ENCODE measurements at regions not wholly inside any gene's neighbourhood (a gene's known extent, or its start where the extent isn't known, plus 50 kb on each side); places are given as distances from the start of the nearest gene placed in this dataset.

DNA sequence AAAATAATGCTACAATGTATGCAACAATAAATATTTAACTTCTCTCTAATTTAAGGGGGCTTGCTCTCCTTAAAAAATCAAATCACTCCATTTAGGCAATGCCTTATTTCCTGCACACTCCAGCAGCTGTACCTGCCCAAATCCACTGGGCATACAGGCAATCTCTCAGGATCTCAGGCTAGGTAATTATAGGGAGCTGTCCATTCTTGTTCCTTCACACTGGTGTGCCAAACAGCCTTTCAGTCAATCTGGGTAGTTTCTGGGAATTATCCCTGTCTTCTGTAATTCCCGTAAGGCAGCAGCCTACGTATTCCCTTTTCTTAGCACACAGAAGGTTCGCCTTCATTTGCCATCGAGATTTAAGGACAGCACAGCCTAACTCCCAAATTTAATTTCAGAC lies 922.6 kb upstream of the SLIT2 start:
- no peaks in the 10 kb centered on the region for H3K79me2 ChIP-seq (ENCODE audit: insufficient read depth)
- no peak overlapping the region for H3K4me2 ChIP-seq
- ChIA-PET CTCF (interaction anchor here (0.6 kb wide), 1 partner anchor 20 kb away, joined by 3 read pairs; no protein-coding TSS in a partner anchor), POLR2A (no interaction called here)
- no peak for DNase-seq
- no peak for TF ChIP-seq RFX5 (IDR thresholded peaks at IDR 0.05; ENCODE audit: low read length)
- TF ChIP-seq RCOR1 (IDR thresholded peaks at IDR 0.05; ENCODE audit: low read length) = no peak
- TF ChIP-seq, protein P1, sequence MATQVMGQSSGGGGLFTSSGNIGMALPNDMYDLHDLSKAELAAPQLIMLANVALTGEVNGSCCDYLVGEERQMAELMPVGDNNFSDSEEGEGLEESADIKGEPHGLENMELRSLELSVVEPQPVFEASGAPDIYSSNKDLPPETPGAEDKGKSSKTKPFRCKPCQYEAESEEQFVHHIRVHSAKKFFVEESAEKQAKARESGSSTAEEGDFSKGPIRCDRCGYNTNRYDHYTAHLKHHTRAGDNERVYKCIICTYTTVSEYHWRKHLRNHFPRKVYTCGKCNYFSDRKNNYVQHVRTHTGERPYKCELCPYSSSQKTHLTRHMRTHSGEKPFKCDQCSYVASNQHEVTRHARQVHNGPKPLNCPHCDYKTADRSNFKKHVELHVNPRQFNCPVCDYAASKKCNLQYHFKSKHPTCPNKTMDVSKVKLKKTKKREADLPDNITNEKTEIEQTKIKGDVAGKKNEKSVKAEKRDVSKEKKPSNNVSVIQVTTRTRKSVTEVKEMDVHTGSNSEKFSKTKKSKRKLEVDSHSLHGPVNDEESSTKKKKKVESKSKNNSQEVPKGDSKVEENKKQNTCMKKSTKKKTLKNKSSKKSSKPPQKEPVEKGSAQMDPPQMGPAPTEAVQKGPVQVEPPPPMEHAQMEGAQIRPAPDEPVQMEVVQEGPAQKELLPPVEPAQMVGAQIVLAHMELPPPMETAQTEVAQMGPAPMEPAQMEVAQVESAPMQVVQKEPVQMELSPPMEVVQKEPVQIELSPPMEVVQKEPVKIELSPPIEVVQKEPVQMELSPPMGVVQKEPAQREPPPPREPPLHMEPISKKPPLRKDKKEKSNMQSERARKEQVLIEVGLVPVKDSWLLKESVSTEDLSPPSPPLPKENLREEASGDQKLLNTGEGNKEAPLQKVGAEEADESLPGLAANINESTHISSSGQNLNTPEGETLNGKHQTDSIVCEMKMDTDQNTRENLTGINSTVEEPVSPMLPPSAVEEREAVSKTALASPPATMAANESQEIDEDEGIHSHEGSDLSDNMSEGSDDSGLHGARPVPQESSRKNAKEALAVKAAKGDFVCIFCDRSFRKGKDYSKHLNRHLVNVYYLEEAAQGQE (IDR thresholded peaks at IDR 0.05; ENCODE audit: low read depth, low read length) = peak; percentile 60; the same call in 1 of the 2 replicates
- no peaks in the 10 kb centered on the region for H3K36me3 ChIP-seq (replicated peaks in 1 of 2; ENCODE audit: control insufficient read depth in 1 of 2, insufficient read depth in 2 of 2, low read length in 1 of 2)
- no peaks in the 10 kb centered on the region for H3K9me2 ChIP-seq
- no peaks in the 10 kb centered on the region for H3F3A ChIP-seq (replicated peaks; ENCODE audit: insufficient read depth)
- H2AFZ ChIP-seq (ENCODE audit: low read depth) = no peak overlapping the region
- H3K27ac ChIP-seq (ENCODE audit: low read depth in 2 of 2, low read length in 1 of 2) = no peak overlapping the region
- no peak overlapping the region for H3K9ac ChIP-seq
- 65% methylated on average over 4 of the region's 4 CpGs for WGBS (ENCODE audit: low lambda C conversion rate)
- H3K4me3 ChIP-seq (ENCODE audit: low read depth in 2 of 2, low read length in 1 of 2) = no peak overlapping the region
- H3K27me3 ChIP-seq (ENCODE audit: insufficient read depth) = no peaks in the 10 kb centered on the region
- no peaks in the 10 kb centered on the region for H3K9me3 ChIP-seq
- H4K20me1 ChIP-seq (ENCODE audit: insufficient read depth) = no peaks in the 10 kb centered on the region
- H3K4me1 ChIP-seq (ENCODE audit: control insufficient read depth in 1 of 2, insufficient read depth in 2 of 2, low read depth in 1 of 2, low read length in 1 of 2) = no peaks in the 10 kb centered on the region; a peak in 1 of 4 replicates

DNA sequence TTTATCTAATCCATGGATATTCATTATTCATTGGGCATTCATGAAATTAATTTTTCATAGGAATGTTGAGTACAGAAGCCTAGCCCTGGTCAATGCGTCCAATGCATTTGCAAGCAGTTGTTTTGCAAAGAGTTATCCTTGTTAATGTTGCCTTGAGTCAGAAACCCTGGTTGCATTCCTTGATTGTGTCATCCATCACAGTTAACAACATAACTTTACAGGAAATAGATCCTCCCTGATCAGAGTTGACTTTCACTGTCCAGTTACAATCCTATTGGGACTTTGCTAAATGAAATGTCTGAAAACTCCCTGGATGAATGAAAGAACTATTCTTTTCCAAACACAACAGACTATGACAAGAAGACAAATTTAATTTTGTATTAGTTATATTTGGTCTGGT lies 924.3 kb upstream of the SLIT2 start:
- ChIA-PET CTCF (no interaction called here), POLR2A (no interaction called here)
- H3K9me3 ChIP-seq = no peaks in the 10 kb centered on the region
- no peak overlapping the region for H3K4me3 ChIP-seq (ENCODE audit: low read depth in 2 of 2, low read length in 1 of 2)
- no peaks in the 10 kb centered on the region for H3K79me2 ChIP-seq (ENCODE audit: insufficient read depth)
- WGBS (ENCODE audit: low lambda C conversion rate) = 79% methylated on average over 1 of the region's 1 CpG
- H3K36me3 ChIP-seq (replicated peaks in 1 of 2; ENCODE audit: control insufficient read depth in 1 of 2, insufficient read depth in 2 of 2, low read length in 1 of 2) = no peaks in the 10 kb centered on the region
- no peak for DNase-seq
- no peaks in the 10 kb centered on the region for H3K9me2 ChIP-seq
- H3K27ac ChIP-seq (ENCODE audit: low read depth in 2 of 2, low read length in 1 of 2) = no peak overlapping the region
- no peaks in the 10 kb centered on the region for H3F3A ChIP-seq (replicated peaks; ENCODE audit: insufficient read depth)
- H3K9ac ChIP-seq = no peak overlapping the region
- no peaks in the 10 kb centered on the region; a peak in 1 of 4 replicates for H3K4me1 ChIP-seq (ENCODE audit: control insufficient read depth in 1 of 2, insufficient read depth in 2 of 2, low read depth in 1 of 2, low read length in 1 of 2)
- no peak overlapping the region for H2AFZ ChIP-seq (ENCODE audit: low read depth)
- TF ChIP-seq SMC3 (IDR thresholded peaks at IDR 0.05; ENCODE audit: low read depth, low read length) = no peak
- TF ChIP-seq, protein P2, sequence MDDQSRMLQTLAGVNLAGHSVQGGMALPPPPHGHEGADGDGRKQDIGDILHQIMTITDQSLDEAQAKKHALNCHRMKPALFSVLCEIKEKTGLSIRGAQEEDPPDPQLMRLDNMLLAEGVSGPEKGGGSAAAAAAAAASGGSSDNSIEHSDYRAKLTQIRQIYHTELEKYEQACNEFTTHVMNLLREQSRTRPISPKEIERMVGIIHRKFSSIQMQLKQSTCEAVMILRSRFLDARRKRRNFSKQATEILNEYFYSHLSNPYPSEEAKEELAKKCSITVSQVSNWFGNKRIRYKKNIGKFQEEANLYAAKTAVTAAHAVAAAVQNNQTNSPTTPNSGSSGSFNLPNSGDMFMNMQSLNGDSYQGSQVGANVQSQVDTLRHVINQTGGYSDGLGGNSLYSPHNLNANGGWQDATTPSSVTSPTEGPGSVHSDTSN (IDR thresholded peaks at IDR 0.05) = peak; percentile 34; the same call in 1 of the 2 replicates
- TF ChIP-seq GATA2 (CRISPR knock-in tag; IDR thresholded peaks at IDR 0.05) = no peak
- H3K27me3 ChIP-seq (ENCODE audit: insufficient read depth) = no peaks in the 10 kb centered on the region
- H3K4me2 ChIP-seq = no peak overlapping the region
- no peaks in the 10 kb centered on the region for H4K20me1 ChIP-seq (ENCODE audit: insufficient read depth)

DNA sequence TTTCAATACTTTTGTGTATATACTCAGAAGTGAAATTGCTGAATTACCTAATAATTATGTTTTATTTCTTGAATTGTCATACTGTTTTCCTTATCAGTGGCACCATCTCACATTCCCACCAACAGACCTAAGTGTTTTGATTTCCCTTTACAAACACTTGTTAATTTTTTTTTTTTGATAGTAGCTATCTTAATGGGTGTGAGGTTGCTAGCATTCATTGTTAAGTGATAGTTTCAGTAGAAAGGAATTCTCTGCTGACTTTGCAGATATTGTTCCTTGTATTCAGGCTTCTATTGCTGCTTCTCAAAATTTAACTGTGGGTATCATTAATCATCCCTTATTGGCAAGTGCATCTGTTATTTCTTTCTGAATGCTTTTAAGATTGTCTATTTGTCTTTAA lies 927.5 kb upstream of the SLIT2 start:
- no peak for DNase-seq
- Histone ChIP-seq H3K27ac (ENCODE audit: low read depth in 2 of 2, low read length in 1 of 2) (no peak overlapping the region), H3K36me3 (replicated peaks in 1 of 2; ENCODE audit: control insufficient read depth in 1 of 2, insufficient read depth in 2 of 2, low read length in 1 of 2) (no peaks in the 10 kb centered on the region), H3K4me1 (ENCODE audit: control insufficient read depth in 1 of 2, insufficient read depth in 2 of 2, low read depth in 1 of 2, low read length in 1 of 2) (no peaks in the 10 kb centered on the region; a peak in 1 of 4 replicates), H3K4me3 (ENCODE audit: low read depth in 2 of 2, low read length in 1 of 2) (no peak overlapping the region), H3K27me3 (ENCODE audit: insufficient read depth) (no peaks in the 10 kb centered on the region), H3K9me3 (no peaks in the 10 kb centered on the region), H3K79me2 (ENCODE audit: insufficient read depth) (no peaks in the 10 kb centered on the region), H4K20me1 (ENCODE audit: insufficient read depth) (no peaks in the 10 kb centered on the region), H3K9ac (no peak overlapping the region), H3K4me2 (no peak overlapping the region), H2AFZ (ENCODE audit: low read depth) (no peak overlapping the region), H3F3A (replicated peaks; ENCODE audit: insufficient read depth) (no peaks in the 10 kb centered on the region), H3K9me2 (no peaks in the 10 kb centered on the region)
- ChIA-PET POLR2A (no interaction called here), CTCF (no interaction called here)
- no peak for TF ChIP-seq YY1 (IDR thresholded peaks at IDR 0.05; ENCODE audit: low read depth)
- no peak for TF ChIP-seq NFIC (IDR thresholded peaks at IDR 0.05; ENCODE audit: borderline replicate concordance)

Measured in SK-N-SH (cell line).